GM19025 (cell line): ENCODE measurements at regions not wholly inside any gene's neighbourhood (a gene's known extent, or its start where the extent isn't known, plus 50 kb on each side); places are given as distances from the start of the nearest gene placed in this dataset.
"Not testable (repeated sequence)": the region's sequence is repeated elsewhere in the genome, so short reads cannot be mapped to it uniquely, and the experiment has no call there.

Source experiments
- ATAC-seq: cut with Tn5 transposase; IDR thresholded peaks from one replicate; pipeline ENCODE4 v1.9.1; 2021; ENCODE audit warnings: mild to moderate bottlenecking, low read depth, moderate library complexity; ENCODE audit not compliant: unreplicated experiment

GRCh38 chr13:86253497-86253896, 454.3 kb upstream of the SLITRK6 start:
- not testable (repeated sequence) for ATAC-seq

DNA sequence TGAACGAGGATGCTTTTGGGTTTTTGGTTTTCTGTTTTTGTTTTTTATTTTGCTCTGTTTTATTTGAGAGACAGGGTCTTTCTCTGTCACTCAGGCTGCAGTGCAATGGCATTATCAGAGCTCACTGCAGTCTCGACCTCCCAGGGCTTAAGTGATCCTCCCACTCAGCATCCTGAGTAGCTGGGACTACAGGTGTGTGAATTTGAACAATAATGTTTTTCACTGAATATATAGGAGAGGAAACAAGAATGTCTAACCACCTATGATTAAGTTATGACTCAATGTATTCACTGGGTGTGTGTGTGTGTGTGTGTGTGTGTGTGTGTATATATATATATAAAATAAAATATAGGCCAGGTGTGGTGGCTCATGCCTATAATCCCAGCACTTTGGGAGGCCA, 456.6 kb upstream of the SLITRK6 start:
- ATAC-seq: not testable (repeated sequence)

DNA sequence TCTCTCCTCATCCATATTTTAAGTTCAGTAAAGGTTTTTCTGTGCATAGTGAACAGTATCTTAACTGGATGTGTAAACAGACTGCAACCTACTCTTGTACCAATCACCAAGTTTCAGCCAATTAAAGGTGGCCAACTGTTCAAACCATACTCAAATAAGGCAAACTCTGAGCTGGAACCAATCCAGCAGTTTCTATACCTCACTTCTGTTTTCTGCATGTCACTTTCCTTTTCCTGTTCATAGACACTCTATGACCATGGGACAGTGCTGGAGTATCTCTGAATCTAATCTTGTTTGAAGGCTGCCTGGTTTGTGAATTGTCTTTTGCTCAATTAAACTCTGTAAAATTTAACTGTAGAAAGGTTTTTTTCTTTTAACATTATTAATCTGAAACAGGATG, 470.3 kb upstream of the SLITRK6 start:
- no peak for ATAC-seq

GRCh38 chr13:86282442-86282841, 483.2 kb upstream of the SLITRK6 start:
- no peak for ATAC-seq

GRCh38 chr13:86283031-86283430, 483.8 kb upstream of the SLITRK6 start:
- ATAC-seq: no peak

- no peak for ATAC-seq
Observed at GRCh38 chr13:86298725-86299124, 499.5 kb upstream of the SLITRK6 start.

DNA sequence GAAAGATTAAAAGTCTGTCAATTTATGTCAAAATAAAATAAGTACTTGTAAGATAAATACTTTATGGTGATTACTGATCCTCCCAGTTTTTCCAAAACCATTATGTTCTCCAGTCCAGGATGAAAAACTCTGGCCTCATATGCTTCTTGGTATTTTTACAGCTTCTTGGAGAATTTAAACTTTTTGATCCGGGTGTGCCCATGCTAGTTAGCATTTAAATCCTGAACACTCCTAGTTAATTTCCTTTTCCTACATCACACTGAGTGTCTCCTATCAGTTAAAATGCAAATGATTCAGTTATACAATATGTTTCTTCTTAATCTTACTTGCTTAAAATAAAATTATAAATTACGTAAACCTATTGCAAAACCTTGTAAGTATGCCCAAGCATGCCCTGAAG, 499.9 kb upstream of the SLITRK6 start:
- ATAC-seq: no peak

DNA sequence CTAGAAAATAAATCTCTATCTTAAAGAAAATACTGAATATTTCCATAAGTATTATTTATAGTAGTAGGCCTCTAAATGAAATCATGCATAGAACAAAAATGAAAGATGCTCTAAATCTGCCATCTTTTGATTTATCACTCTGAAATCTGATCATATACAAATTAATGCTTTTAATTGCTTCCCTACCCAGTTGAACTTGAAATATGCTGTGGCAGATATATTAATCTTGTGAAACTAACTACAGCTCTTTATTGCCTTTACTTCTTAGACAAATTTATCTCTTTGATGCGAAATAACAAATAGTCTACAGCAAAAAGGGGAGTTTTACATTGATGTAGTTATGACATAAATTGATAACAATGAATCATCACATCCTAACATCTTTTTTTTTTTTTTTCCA, 510.7 kb upstream of the SLITRK6 start:
- no peak for ATAC-seq

DNA sequence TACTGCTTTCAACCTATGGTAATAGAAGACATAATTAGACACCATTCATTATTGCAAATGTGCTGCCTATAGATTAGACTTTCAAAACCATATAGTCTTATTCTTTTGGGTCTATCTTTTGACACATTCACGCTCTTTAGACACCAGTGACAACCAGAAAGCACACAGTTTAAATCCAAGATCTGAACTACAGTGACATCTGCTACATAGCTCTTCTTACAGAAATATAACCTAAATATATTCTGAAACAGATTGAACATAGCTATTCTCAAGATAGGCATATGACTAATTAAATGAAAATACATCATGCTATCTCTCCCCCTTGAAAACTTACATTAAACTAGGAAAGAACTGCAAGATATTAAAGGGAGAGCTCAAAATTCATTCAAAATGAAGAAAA, 514.2 kb upstream of the SLITRK6 start:
- ATAC-seq: no peak

DNA sequence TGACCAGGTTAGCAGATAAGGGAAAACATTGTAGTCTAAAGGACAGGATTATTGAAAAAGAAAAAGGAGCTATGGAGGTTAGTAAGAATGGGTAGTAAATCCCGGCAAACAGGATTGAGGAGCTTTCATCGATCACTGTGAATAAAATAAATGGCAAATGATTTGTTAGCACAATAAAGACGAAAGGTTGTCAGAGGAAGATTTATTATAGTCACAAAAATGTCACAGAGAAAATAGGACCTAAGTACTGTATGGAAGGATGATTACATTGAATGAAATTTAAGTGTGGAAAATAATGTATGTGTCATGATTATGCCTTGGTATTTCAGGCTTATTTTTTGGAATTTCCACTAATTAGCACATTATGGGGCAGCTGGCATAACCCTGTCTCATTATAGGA, 519.2 kb upstream of the SLITRK6 start:
- ATAC-seq: no peak

DNA sequence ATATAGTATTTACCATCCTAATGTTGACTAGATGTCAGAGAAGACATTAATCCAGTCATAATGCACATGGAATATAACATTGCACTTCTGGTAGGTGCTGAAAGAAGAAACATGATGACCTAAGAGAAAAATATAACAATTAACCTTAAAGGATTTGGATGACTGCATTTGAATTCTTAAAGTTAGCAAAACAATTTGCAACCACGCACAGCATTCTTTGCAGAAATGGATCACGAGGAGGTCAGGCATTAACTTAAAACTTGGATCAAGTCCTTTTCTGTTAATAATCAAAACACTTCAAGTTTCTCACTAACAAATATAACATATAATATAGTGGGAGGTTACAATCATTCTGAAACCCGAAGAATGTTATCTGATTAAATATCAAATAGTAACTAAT, 525.0 kb upstream of the SLITRK6 start:
- ATAC-seq: no peak

GRCh38 chr13:86355301-86355700, 556.1 kb upstream of the SLITRK6 start:
- ATAC-seq: no peak

- ATAC-seq: no peak
Observed at GRCh38 chr13:86357106-86357505, 557.9 kb upstream of the SLITRK6 start.

- not testable (repeated sequence) for ATAC-seq
Observed at GRCh38 chr13:86363749-86364148, 564.5 kb upstream of the SLITRK6 start.

DNA sequence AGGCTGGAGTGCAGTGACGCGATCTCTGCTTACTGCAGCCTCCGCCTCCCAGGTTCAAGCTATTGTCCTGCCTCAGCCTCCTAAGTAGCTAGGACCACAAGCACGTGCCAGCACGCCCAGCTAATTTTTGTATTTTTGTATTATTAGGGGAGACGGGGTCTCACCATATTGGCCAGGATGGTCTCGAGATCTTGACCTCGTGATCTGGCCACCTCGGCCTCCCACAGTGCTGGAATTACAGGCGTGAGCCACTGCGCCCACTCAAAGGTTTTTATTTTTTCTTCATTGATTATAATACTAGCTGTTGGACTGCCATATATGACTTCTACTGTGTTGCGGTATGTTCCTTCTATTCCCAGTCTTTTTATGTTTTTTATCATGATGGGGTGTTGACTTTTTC, 569.7 kb upstream of the SLITRK6 start:
- no peak for ATAC-seq

DNA sequence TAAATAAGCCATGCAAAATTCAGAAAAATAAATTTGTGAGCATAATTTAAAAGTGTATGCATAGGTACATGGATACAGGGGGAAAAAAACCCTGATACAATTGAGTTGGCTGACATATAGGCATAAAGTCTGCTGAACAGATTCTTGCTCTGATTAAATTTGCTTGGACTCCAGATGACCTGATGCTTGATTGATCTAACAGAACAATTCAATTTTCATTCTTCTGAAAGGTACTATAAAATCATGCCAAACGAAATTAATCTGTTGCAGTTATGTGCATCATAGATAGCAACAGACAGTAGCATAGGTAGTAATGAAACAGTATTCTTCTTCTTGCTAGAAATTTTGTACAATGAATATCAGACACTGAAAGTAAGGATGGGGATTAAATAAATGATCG, 578.2 kb upstream of the SLITRK6 start:
- ATAC-seq: no peak

DNA sequence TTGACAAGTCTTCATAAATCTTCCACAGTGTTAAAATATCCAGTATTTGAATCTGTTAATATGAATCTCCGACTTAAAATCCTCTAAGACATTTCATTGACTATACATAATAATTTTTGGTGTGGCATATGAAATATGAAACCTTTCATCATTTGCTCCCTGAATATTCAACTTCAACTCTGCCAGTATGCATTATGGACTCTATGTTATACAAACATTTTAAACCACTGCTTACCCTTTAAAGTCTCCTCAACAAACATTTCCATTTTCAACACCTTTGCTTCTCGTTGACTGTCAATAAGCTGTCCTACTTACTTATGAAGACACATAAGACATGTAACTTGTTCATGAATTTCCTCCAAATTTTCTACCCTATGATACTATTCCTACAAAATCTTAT, 579.4 kb upstream of the SLITRK6 start:
- no peak for ATAC-seq

DNA sequence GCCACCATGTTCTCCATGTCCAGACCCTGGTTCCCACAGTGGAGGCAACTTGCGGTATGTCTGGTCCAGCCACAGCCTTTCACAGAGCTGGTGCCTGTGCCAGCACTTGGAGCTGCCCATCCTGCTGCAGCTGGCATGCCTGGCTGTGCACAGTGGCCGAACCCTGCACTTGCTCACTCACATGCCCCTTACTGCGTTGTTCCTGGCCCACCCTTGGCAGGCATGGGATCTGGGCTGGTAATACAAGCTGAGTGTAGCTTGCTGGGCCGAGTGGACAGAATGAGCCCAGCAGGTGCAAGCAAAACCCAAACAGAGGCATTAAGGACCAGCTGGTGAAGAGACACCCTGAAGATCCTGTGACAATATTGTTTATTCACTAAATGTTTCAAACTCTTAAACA, 583.9 kb upstream of the SLITRK6 start:
- ATAC-seq: no peak

DNA sequence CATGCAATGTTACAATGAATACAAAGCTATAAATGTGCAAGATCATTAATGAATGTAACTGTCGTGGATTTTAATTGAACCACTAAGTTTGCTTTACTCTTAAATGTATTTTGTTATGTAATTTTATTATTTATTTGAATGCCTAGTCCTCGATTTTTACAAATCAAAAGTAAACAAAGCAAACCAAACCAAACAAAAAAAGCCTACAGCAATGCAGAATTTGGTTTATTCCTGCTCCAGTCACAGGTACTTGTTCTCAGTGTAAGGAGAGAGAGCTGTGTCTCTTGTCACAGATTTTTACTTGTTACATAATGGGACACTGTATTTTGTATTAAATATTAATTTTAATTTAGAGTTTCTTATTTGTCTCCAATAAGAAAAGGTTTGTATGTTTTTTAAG, 584.3 kb upstream of the SLITRK6 start:
- ATAC-seq: no peak

DNA sequence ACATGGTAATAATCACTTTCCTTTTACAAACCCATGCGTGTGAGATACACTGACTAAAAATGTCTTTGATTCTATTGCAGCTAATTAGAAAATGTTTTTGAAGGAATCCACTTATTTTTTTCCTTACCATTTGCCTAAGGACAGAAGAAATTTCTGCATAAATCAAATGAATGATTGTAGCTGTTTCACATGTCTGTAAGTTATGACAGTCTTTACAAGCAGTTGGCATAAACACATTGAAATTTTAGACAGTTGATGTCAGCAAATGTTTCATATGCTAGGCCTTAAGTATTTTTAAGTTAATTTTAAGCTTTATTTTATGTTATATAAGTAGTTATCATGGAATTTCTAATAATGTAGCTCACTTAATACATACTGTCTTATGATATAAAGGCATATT, 598.4 kb upstream of the SLITRK6 start:
- ATAC-seq: no peak

DNA sequence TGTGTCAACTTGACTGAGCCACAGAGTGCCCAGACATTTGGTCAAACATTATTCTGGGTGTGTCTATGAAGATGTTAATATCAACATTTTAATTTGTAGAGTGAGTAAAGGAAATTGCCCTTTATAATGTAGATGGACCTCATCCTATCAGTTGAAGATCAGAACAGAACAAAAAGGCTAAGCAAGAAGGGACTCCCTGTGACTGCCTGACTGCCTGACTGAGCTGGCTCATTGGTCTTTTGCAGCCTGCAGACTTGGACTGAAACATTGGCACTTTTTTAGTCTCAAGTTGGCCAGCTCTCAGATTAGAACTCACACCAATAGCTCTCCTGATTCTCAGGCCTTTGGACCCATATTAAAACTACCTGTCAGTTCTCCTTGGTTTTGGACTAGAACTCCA, 600.4 kb upstream of the SLITRK6 start:
- ATAC-seq: no peak

DNA sequence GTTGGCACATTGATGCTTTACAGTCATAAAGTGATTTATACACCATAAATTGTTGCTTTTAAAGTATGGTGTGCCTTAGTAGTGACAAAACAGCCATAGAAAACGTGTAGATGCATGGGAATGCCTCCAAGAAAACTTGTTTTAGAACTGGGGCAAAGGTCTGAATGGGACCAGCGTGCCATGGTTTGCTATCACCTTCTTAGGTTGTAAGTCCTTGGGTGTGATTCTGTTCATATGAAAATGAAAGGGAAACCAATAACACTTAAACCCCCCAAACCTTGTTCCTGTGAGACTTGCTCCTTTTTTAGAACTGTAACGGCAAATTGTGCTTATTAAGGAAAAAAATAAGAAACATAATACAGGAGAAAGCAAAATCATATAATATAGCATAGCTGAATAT, 603.3 kb upstream of the SLITRK6 start:
- ATAC-seq: no peak

DNA sequence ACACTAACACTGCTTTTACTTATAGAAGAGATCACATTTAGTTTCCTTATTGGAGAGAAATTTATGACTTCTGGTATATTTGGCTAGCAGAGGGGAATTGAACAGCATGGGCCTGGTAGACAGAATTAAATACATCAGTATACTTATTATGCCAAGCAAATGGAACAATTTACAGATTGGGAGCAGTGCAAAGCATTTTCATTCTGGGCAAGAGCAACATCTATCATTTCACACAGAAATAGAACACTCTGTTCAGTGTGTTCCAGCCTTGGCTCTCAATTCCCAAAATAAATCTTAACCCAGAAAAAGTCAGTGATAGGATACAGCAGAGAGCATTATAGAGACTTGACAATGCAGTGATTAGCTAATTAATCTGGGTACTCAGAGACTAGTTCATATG, 604.0 kb upstream of the SLITRK6 start:
- no peak for ATAC-seq
